Pancreas (tissue), 10 donors: ENCODE measurements at regions not wholly inside any gene's neighbourhood (a gene's known extent, or its start where the extent isn't known, plus 50 kb on each side); places are given as distances from the start of the nearest gene placed in this dataset.

ENCODE experiments used
- ATAC-seq, 4 donors: fragments of 200-7000 bp; cut with Tn5 transposase; one replicate each; pipeline versions ENCODE4 v1.8.0 to v1.9.1; 2020; ENCODE audit warnings: mild to moderate bottlenecking in 4 of 4, moderate library complexity in 4 of 4
- DNase-seq, 6 donors: peaks; one replicate each; pipeline ENCODE4 v3.0.0-alpha.2; 2020
- FAIRE-seq: peaks from 2 replicates; lab custom pipeline; 2012; peaks lifted over from hg19 to GRCh38; lab: Jason Lieb, UNC
- H3K27ac ChIP-seq, 4 donors: fragments of 200-600 bp; sonication (generic); 1 replicate in 3 of 4; 2 replicates in 1 of 4; pipeline versions ENCODE4 v1.5.0 to v1.8.0; 2020
- H3K27me3 ChIP-seq, 4 donors: fragments of 200-600 bp; one replicate each; pipeline ENCODE4 v1.8.0; 2021
- H3K36me3 ChIP-seq, 3 donors: fragments of 200-600 bp; sonication (generic) in 1 of 3; one replicate each; pipeline versions ENCODE4 v1.5.0 to v1.8.0; 2020 to 2021
- H3K4me1 ChIP-seq, 3 donors: fragments of 200-600 bp; one replicate each; pipeline ENCODE4 v1.8.0; 2021
- H3K4me3 ChIP-seq, 4 donors: fragments of 200-600 bp; sonication (generic) in 2 of 4; one replicate each; pipeline versions ENCODE4 v1.5.0 to v1.8.0; 2020 to 2021
- H3K9me3 ChIP-seq, 4 donors: fragments of 200-600 bp; one replicate each; pipeline ENCODE4 v1.8.0; 2021
- WGBS, 2 donors: extraction: QIAGEN DNeasy Blood & Tissue Kit; methylation state at CpG; one replicate each; pipeline ENCODE4 v1.1.7; 2013; 5-methylcytosine and 5-hydroxymethylcytosine counted together
- intact Hi-C, 3 donors: fragments of 100-400 bp; cut with DNase I; formaldehyde crosslinking; loops; one replicate each; pipeline versions ENCODE4 v1.11.1 to v1.14.2; 2022
- TF ChIP-seq, protein P1 (sequence below), 4 donors: fragments of 200-600 bp; sonication (generic) in 3 of 4; IDR thresholded peaks; one replicate each; pipeline versions ENCODE4 v1.5.0 to v1.8.0; 2021; ENCODE audit warnings: antibody characterized with exemption in 4 of 4
- donor health status: healthy with polysubstance abuse.
- donor health status: DM: no; HTN: no; CAD: no; lungs with moderate emphysema.
- donor health status: DM: no; HTN: no; CAD: no.
- donor health status: control.
- donor health status: control.
- donor health status: Bipolar disorder and iron deficiency.
- donor health status: DM: yes; HTN: yes; CAD: no.
- donor health status: DM: no; HTN: no; CAD: no.
- donor health status: DM: no; HTN: no; CAD: no.
- donor health status: DM: yes; HTN: yes; CAD: no.

DNA sequence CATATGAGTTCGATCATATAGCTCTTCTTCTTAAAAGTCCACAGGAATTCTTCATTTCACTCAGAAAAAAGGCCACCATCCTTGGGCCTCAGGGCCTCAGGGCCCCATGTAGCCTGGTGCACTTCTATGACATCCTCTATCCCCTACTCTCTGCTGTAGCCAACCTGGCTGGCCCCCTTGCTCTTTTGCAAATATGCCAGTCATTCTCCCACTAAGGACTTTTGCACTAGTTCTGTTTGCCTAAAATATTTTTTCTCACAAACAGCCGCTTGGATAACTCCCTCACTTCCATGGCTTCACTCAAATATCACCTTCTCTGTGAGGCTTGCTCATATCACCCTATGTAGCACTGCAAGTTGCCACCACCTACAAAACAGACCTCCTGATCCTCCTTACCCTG is 604.7 kb upstream of the JAG1 start:
- TF ChIP-seq, protein P1, sequence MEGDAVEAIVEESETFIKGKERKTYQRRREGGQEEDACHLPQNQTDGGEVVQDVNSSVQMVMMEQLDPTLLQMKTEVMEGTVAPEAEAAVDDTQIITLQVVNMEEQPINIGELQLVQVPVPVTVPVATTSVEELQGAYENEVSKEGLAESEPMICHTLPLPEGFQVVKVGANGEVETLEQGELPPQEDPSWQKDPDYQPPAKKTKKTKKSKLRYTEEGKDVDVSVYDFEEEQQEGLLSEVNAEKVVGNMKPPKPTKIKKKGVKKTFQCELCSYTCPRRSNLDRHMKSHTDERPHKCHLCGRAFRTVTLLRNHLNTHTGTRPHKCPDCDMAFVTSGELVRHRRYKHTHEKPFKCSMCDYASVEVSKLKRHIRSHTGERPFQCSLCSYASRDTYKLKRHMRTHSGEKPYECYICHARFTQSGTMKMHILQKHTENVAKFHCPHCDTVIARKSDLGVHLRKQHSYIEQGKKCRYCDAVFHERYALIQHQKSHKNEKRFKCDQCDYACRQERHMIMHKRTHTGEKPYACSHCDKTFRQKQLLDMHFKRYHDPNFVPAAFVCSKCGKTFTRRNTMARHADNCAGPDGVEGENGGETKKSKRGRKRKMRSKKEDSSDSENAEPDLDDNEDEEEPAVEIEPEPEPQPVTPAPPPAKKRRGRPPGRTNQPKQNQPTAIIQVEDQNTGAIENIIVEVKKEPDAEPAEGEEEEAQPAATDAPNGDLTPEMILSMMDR (IDR thresholded peaks at IDR 0.05): no peak
- Histone ChIP-seq H3K36me3 (no peaks in the 10 kb centered on the region), H3K4me1 (no peaks in the 10 kb centered on the region), H3K27ac (no peak overlapping the region), H3K27me3 (no peaks in the 10 kb centered on the region), H3K4me3 (no peak overlapping the region), H3K9me3 (no peaks in the 10 kb centered on the region)
- no peak for ATAC-seq
- DNase-seq: no peak
- 92 to 100% methylated on average over 2 of the region's 2 CpGs for WGBS, 2 donors
- FAIRE-seq: no peak
- intact Hi-C loops: loop anchor here in 1 of 3 donors (10.0 kb wide), 1 partner anchor 604 kb away; the partner anchor contains the start of gene JAG1

DNA sequence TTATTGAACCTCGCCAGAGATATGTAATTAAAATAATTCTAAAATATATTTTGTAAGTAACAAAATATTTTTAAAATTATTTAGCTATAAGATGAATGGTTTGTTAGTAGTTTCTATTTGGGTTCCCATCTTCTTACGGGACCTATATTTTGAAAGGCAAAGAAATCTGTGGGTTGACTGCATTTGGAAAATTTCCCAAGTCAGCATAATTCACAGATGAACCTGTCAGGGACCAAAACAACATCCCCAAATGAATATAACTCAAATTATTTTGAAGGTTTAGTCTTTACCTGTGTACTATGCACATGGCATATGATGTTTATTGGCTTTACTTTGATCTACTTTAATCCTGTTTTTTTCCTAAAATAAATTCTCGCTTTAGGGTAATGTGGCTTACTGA is 607.4 kb upstream of the JAG1 start:
- intact Hi-C loops: no loop called here
- FAIRE-seq (no peak), ATAC-seq (no peak), DNase-seq (no peak)
- TF ChIP-seq, protein P1 (IDR thresholded peaks at IDR 0.05): no peak
- no peaks in the 10 kb centered on the region for H3K36me3 ChIP-seq
- no peak overlapping the region for H3K4me3 ChIP-seq
- no peaks in the 10 kb centered on the region for H3K9me3 ChIP-seq
- H3K27ac ChIP-seq: no peak overlapping the region
- WGBS, 2 donors: 85 to 93% methylated on average over 3 of the region's 3 CpGs
- no peaks in the 10 kb centered on the region for H3K4me1 ChIP-seq
- H3K27me3 ChIP-seq: no peaks in the 10 kb centered on the region

DNA sequence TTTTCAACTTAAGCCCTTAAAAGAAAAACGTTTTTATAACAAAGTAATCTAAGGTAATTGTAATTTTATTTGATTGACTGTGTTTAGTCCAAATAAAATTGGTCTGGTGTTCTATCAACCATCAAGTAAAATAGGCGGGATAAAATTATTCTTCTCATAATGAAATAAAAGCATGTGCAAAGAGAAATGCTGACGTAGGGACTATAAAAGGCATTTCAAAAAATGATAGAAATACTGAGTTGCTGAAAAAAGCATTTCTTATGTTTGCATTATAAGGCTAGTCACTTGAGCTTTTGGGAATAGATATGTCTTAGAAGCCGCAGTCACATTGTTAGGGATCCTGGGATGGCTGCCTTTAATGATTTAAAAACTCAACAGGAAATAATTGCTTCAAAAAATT is 608.0 kb upstream of the JAG1 start:
- H3K27ac ChIP-seq: no peak overlapping the region
- H3K4me1 ChIP-seq: no peaks in the 10 kb centered on the region
- no peaks in the 10 kb centered on the region for H3K36me3 ChIP-seq
- DNase-seq: no peak
- no peaks in the 10 kb centered on the region for H3K27me3 ChIP-seq
- TF ChIP-seq, protein P1 (IDR thresholded peaks at IDR 0.05): no peak
- no peak for FAIRE-seq
- WGBS, 2 donors: 64 to 70% methylated on average over 4 of the region's 4 CpGs
- intact Hi-C loops: no loop called here
- no peak for ATAC-seq
- H3K9me3 ChIP-seq: no peaks in the 10 kb centered on the region
- no peak overlapping the region for H3K4me3 ChIP-seq

DNA sequence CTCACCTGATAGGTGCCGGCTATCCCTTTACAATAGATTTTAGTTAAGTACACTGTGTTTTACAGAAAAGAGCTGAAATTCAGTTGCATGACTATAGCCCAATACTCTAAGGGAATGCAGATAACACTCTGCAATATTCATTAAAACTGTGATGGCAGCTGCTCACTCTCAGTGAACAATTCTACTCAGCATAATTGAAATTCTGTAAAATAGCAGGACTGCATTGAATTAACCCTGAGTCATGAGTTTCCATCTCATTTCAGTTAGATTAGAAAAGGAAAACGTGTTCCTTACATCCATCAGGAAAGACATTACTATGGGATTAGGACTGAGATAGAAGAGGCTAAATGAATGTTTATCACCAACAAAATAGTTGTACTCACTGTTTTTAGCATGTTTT is 613.3 kb upstream of the JAG1 start:
- Histone ChIP-seq H3K4me1 (no peaks in the 10 kb centered on the region), H3K27ac (no peak overlapping the region), H3K4me3 (no peak overlapping the region), H3K9me3 (no peaks in the 10 kb centered on the region), H3K27me3 (no peaks in the 10 kb centered on the region), H3K36me3 (no peaks in the 10 kb centered on the region)
- TF ChIP-seq, protein P1 (IDR thresholded peaks at IDR 0.05): no peak
- no peak for DNase-seq
- WGBS, 2 donors: 68 to 70% methylated on average over 2 of the region's 2 CpGs
- intact Hi-C loops: no loop called here
- no peak for ATAC-seq
- no peak for FAIRE-seq

DNA sequence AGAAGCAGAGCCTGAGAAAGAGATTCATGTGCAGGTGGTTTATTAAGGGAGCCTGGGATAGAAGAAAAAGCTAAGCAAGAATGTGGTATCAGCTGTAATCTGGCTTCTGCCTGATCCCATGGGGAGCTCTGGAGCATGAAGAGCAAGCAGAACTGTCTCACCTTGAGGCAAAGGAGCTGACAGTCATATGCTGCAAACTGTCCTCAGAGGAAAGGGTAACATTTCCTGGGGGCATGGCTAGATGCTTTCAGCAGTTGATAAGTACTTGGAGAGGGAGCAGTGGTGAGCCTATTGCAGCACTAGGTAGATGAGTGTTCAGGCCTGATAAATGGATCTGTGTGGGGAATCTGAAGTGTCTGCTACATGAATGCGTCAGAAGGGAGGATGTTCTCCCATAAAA is 621.5 kb upstream of the BTBD3 start:
- no peak for DNase-seq
- no peak overlapping the region for H3K4me3 ChIP-seq
- no peaks in the 10 kb centered on the region for H3K36me3 ChIP-seq
- intact Hi-C loops: no loop called here
- ATAC-seq: no peak
- TF ChIP-seq, protein P1 (IDR thresholded peaks at IDR 0.05): no peak
- H3K9me3 ChIP-seq: no peaks in the 10 kb centered on the region
- H3K4me1 ChIP-seq: no peaks in the 10 kb centered on the region
- WGBS, 2 donors: 88 to 100% methylated on average over 1 of the region's 1 CpG
- H3K27me3 ChIP-seq: no peaks in the 10 kb centered on the region
- H3K27ac ChIP-seq: no peak overlapping the region
- no peak for FAIRE-seq
